Neural cell (in vitro differentiated cells): ENCODE measurements at regions not wholly inside any gene's neighbourhood (a gene's known extent, or its start where the extent isn't known, plus 50 kb on each side); places are given as distances from the start of the nearest gene placed in this dataset.

Source experiments
- H2AFZ ChIP-seq: fragments of 200-600, 300-800 bp; sonication (generic), shearing (Covaris generic); 2 replicates; pipeline ENCODE4 v1.6.0; 2014; ENCODE audit warnings: low read depth, mild to moderate bottlenecking, antibody characterized with exemption, low read length, moderate library complexity
- H3F3A ChIP-seq: fragments of 200-600 bp; shearing (Covaris generic); 2 replicates; pipeline ENCODE4 v1.6.1; 2016; ENCODE audit warnings: mild to moderate bottlenecking, moderate library complexity, mixed read lengths, antibody characterized with exemption, low read length; ENCODE audit not compliant: insufficient read depth, poor library complexity, severe bottlenecking
- H3K27ac ChIP-seq: fragments of 200-600, 300-800 bp; sonication (generic), shearing (Covaris generic); 2 replicates; pipeline ENCODE4 v1.5.1; 2014; ENCODE audit warnings: mild to moderate bottlenecking, low read length, moderate library complexity
- H3K27me3 ChIP-seq: fragments of 300-800, 200-600 bp; sonication (generic), shearing (Covaris generic); 2 replicates; pipeline ENCODE4 v1.6.0; 2014; ENCODE audit warnings: mild to moderate bottlenecking, low read depth, low read length, moderate library complexity; ENCODE audit not compliant: insufficient read depth
- H3K36me3 ChIP-seq: fragments of 300-800, 200-600 bp; sonication (generic), shearing (Covaris generic); 2 replicates; pipeline ENCODE4 v1.5.1; 2014; ENCODE audit warnings: mild to moderate bottlenecking, antibody characterized with exemption, low read length, moderate library complexity; ENCODE audit not compliant: insufficient read depth
- H3K4me2 ChIP-seq: fragments of 300-800, 200-600 bp; sonication (generic), shearing (Covaris generic); 2 replicates; pipeline ENCODE4 v1.6.0; 2014; ENCODE audit warnings: mild to moderate bottlenecking, low read length
- H3K4me3 ChIP-seq: fragments of 300-800, 200-600 bp; sonication (generic), shearing (Covaris generic); 2 replicates; pipeline ENCODE4 v1.5.1; 2014; ENCODE audit warnings: mild to moderate bottlenecking, low read length, moderate library complexity
- H3K79me2 ChIP-seq: fragments of 200-600 bp; shearing (Covaris generic); replicated peaks from 2 replicates; pipeline ENCODE4 v1.6.0; 2014; ENCODE audit warnings: mild to moderate bottlenecking, low read length, moderate library complexity; ENCODE audit not compliant: insufficient read depth
- H3K9ac ChIP-seq: fragments of 300-800, 200-600 bp; sonication (generic), shearing (Covaris generic); 2 replicates; pipeline ENCODE4 v1.6.1; 2016; ENCODE audit warnings: mild to moderate bottlenecking, low read length, mixed read lengths
- H3K9me2 ChIP-seq: fragments of 200-600 bp; shearing (Covaris generic); 2 replicates; pipeline ENCODE4 v1.6.1; 2016; ENCODE audit warnings: mild to moderate bottlenecking, low read length, mixed read lengths; ENCODE audit not compliant: insufficient read depth
- H3K9me3 ChIP-seq: fragments of 200-600, 300-800 bp; sonication (generic), shearing (Covaris generic); 2 replicates; pipeline ENCODE4 v1.6.1; 2016; ENCODE audit warnings: mild to moderate bottlenecking, mixed run types, low read length, moderate library complexity, mixed read lengths
- H4K20me1 ChIP-seq: fragments of 200-600 bp; shearing (Covaris generic); 2 replicates; pipeline ENCODE4 v1.6.1; 2016; ENCODE audit warnings: mild to moderate bottlenecking, mixed run types; ENCODE audit not compliant: insufficient read depth
- CTCF ChIP-seq: fragments of 450-650 bp; IDR thresholded peaks from 2 replicates; pipeline ENCODE4 v1.5.1; 2014; ENCODE audit warnings: antibody characterized with exemption, mild to moderate bottlenecking, moderate library complexity; ENCODE audit not compliant: poor library complexity, severe bottlenecking
- MXI1 ChIP-seq: fragments of 450-650 bp; conservative IDR thresholded peaks from 2 replicates; pipeline ENCODE4 v1.6.1; 2014; ENCODE audit warnings: antibody characterized with exemption, mild to moderate bottlenecking; ENCODE audit not compliant: poor library complexity, severe bottlenecking
- POLR2AphosphoS5 ChIP-seq: IDR thresholded peaks from 2 replicates; pipeline ENCODE4 v1.6.1; 2012
- RAD21 ChIP-seq: fragments of 450-650 bp; conservative IDR thresholded peaks from 2 replicates; pipeline ENCODE4 v1.6.1; 2014; ENCODE audit warnings: antibody characterized with exemption, mild to moderate bottlenecking, moderate library complexity
- REST ChIP-seq: IDR thresholded peaks from 2 replicates; pipeline ENCODE4 v1.6.1; 2012; ENCODE audit warnings: borderline replicate concordance
- SMC3 ChIP-seq: fragments of 450-650 bp; conservative IDR thresholded peaks from 2 replicates; pipeline ENCODE4 v1.6.1; 2014; ENCODE audit warnings: antibody characterized with exemption, mild to moderate bottlenecking, moderate library complexity; ENCODE audit not compliant: poor library complexity
- TAF1 ChIP-seq: IDR thresholded peaks from 2 replicates; pipeline ENCODE4 v1.6.1; 2012; ENCODE audit warnings: low read depth

DNA sequence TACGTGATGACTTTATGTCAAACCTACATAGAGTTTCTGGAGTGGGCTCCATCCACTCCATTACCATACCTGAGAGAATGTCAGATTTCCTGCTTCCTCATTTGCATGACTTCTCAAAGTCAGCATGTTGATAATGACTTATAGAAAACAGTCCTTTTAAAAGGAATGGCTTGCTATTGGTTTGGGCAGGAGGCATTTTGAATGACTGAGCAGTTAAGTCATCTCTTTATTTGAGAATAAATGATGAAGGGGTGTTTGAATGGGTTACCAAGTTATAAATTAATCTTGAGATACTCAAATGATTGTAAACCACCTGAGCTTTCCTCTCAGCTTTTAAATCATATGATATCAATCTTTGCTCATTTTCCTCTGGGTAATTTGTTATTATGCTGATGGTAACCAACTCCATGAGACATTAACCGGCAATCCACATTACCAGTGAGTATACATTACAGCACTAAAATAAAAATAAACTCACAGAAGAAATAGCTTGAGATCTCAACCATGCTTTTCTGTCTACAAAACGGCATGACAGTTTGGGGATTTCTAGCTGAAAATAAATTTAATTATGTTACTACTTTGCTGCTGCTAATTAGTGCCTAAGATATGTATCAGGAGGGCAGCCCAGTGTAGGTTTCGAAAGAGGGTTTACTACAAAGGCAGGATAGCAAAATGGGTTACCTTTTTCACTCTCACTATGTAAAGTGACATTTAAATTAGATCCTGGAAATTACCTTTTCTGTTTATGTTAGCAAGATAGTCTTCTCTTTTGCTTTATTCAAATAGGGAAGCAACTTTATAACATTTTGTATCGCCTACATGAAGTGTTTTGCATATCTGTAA lies 78.8 kb downstream of the RPS12 start:
- H3K4me2 ChIP-seq: no peak overlapping the region
- no peaks in the 10 kb centered on the region for H3K36me3 ChIP-seq
- no peaks in the 10 kb centered on the region for H3K9me3 ChIP-seq
- no peaks in the 10 kb centered on the region for H3K9me2 ChIP-seq
- H3K9ac ChIP-seq: no peak overlapping the region
- H3K27ac ChIP-seq: no peak overlapping the region
- H3F3A ChIP-seq: no peaks in the 10 kb centered on the region
- H3K79me2 ChIP-seq: no peaks in the 10 kb centered on the region
- no peaks in the 10 kb centered on the region for H4K20me1 ChIP-seq
- TF ChIP-seq REST (no peak), RAD21 (no peak), POLR2AphosphoS5 (no peak), SMC3 (no peak), CTCF (no peak), MXI1 (no peak), TAF1 (no peak)
- no peak overlapping the region for H2AFZ ChIP-seq
- H3K4me3 ChIP-seq: no peak overlapping the region
- H3K27me3 ChIP-seq: no peaks in the 10 kb centered on the region

DNA sequence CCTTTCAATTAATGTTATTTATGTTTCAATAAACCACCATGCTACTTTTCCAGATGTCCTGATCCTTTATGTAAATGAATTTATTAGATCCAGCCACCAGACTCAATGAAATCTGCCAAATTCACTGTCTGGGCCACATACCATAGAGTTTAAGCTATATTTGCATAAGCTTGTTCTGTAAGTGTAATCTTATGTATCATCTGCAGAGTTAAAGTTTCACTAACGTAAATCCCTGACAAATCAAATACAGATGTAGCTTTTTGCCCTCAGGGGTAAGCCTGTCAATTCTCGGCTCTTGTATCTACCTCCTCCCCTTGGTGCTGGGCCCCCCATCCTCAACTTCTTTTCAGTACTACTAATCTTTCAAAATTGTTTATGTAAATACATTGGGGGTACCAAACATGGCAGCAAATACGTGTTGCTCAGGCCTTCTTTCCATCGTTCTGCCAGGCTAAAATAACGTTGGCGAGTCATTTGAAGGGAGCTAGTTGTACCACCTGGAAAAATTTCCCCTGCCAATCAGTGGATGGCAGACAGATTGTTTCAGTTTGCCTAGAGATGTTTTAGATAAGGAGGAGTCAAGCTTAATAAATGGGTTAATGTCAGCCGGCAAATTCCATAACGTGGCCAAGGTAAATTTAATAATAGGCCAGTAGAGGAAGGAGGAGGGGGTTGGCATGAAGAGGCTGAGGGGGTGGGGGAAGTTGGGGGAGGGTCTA lies 79.6 kb downstream of the RPS12 start:
- Histone ChIP-seq H3F3A (no peaks in the 10 kb centered on the region), H3K4me3 (no peak overlapping the region), H3K27me3 (no peaks in the 10 kb centered on the region), H3K36me3 (no peaks in the 10 kb centered on the region), H2AFZ (no peak overlapping the region), H4K20me1 (no peaks in the 10 kb centered on the region), H3K9me2 (no peaks in the 10 kb centered on the region), H3K9me3 (no peaks in the 10 kb centered on the region), H3K27ac (no peak overlapping the region), H3K79me2 (no peaks in the 10 kb centered on the region), H3K4me2 (no peak overlapping the region), H3K9ac (no peak overlapping the region)
- no peak for TF ChIP-seq REST
- no peak for TF ChIP-seq SMC3
- TF ChIP-seq POLR2AphosphoS5: no peak
